ENCODE measurements at regions not wholly inside any gene's neighbourhood (a gene's known extent, or its start where the extent isn't known, plus 50 kb on each side); places are given as distances from the start of the nearest gene placed in this dataset.
"Not testable (repeated sequence)": the region's sequence is repeated elsewhere in the genome, so short reads cannot be mapped to it uniquely, and the experiment has no call there.

- intact Hi-C loops (cut with DNase I): no loop called here
- 85% methylated on average over 1 of the region's 1 CpG for WGBS
These were observed 1915.4 kb downstream of the ARAP2 start for GRCh38 chr4:34328939-34329338.

GRCh38 chr4:34335156-34335555 is 1909.2 kb downstream of the ARAP2 start:
- H3K4me3 ChIP-seq; H3K4me1 ChIP-seq; intact Hi-C loops (cut with DNase I); H3K36me3 ChIP-seq; H3K27me3 ChIP-seq; H3K9me3 ChIP-seq; DNase-seq (ENCODE audit: extremely low spot score); H3K27ac ChIP-seq (replicated peaks in 1 of 4): not testable (repeated sequence)
- WGBS: 91% methylated on average over 13 of the region's 13 CpGs

More at GRCh38 chr4:34328939-34329338, 1915.4 kb downstream of the ARAP2 start:
- Histone ChIP-seq H3K27me3 (no peaks in the 10 kb centered on the region), H3K4me3 (no peak overlapping the region), H3K27ac (replicated peaks in 1 of 4) (no peak overlapping the region), H3K36me3 (no peaks in the 10 kb centered on the region), H3K4me1 (no peaks in the 10 kb centered on the region), H3K9me3 (no peaks in the 10 kb centered on the region)
- DNase-seq (ENCODE audit: extremely low spot score): no peak
- TF ChIP-seq EP300 (IDR thresholded peaks at IDR 0.05) (no peak), POLR2A (IDR thresholded peaks at IDR 0.05; ENCODE audit: low read depth) (no peak)

GRCh38 chr4:34335556-34335955 is 1908.8 kb downstream of the ARAP2 start:
- H3K4me1 ChIP-seq; H3K27me3 ChIP-seq; H3K27ac ChIP-seq (replicated peaks in 1 of 4); DNase-seq (ENCODE audit: extremely low spot score); H3K9me3 ChIP-seq; H3K36me3 ChIP-seq; H3K4me3 ChIP-seq; intact Hi-C loops (cut with DNase I): not testable (repeated sequence)
- 95% methylated on average over 17 of the region's 22 CpGs for WGBS

GRCh38 chr4:34362654-34363053 is 1881.7 kb downstream of the ARAP2 start:
- TF ChIP-seq POLR2A (IDR thresholded peaks at IDR 0.05; ENCODE audit: low read depth): no peak
- no peak for TF ChIP-seq CTCF (IDR thresholded peaks at IDR 0.05)
- TF ChIP-seq POLR2AphosphoS5 (IDR thresholded peaks at IDR 0.05): no peak
- no peak for TF ChIP-seq EP300 (IDR thresholded peaks at IDR 0.05)
- H3K9me3 ChIP-seq: no peaks in the 10 kb centered on the region

GRCh38 chr4:34363842-34364241 is 1880.5 kb downstream of the ARAP2 start:
- WGBS: 95% methylated on average over 2 of the region's 2 CpGs
- DNase-seq (ENCODE audit: extremely low spot score): no peak
- no peak overlapping the region for H3K27ac ChIP-seq (replicated peaks in 1 of 4)
- H3K9me3 ChIP-seq: no peaks in the 10 kb centered on the region
- TF ChIP-seq POLR2AphosphoS5 (IDR thresholded peaks at IDR 0.05): no peak
- no peak for TF ChIP-seq POLR2A (IDR thresholded peaks at IDR 0.05; ENCODE audit: low read depth)
- no peaks in the 10 kb centered on the region for H3K4me1 ChIP-seq
- H3K36me3 ChIP-seq: no peaks in the 10 kb centered on the region
- no peaks in the 10 kb centered on the region for H3K27me3 ChIP-seq
- no peak overlapping the region for H3K4me3 ChIP-seq
- intact Hi-C loops (cut with DNase I): no loop called here

More at GRCh38 chr4:34362654-34363053, 1881.7 kb downstream of the ARAP2 start:
- H3K27me3 ChIP-seq: no peaks in the 10 kb centered on the region
- intact Hi-C loops (cut with DNase I): no loop called here
- H3K4me3 ChIP-seq: no peak overlapping the region
- H3K27ac ChIP-seq (replicated peaks in 1 of 4): no peak overlapping the region
- H3K36me3 ChIP-seq: no peaks in the 10 kb centered on the region
- H3K4me1 ChIP-seq: no peaks in the 10 kb centered on the region
- no peak for DNase-seq (ENCODE audit: extremely low spot score)

GRCh38 chr4:34365946-34366345 is 1878.4 kb downstream of the ARAP2 start:
- DNase-seq (ENCODE audit: extremely low spot score): no peak
- no peak overlapping the region for H3K27ac ChIP-seq (replicated peaks in 1 of 4)
- no peaks in the 10 kb centered on the region for H3K36me3 ChIP-seq
- H3K9me3 ChIP-seq: no peaks in the 10 kb centered on the region
- no peaks in the 10 kb centered on the region for H3K27me3 ChIP-seq
- 95% methylated on average over 2 of the region's 2 CpGs for WGBS
- H3K4me1 ChIP-seq: no peaks in the 10 kb centered on the region
- TF ChIP-seq EP300 (IDR thresholded peaks at IDR 0.05) (no peak), POLR2A (IDR thresholded peaks at IDR 0.05; ENCODE audit: low read depth) (no peak), CTCF (IDR thresholded peaks at IDR 0.05) (no peak), POLR2AphosphoS5 (IDR thresholded peaks at IDR 0.05) (no peak)
- H3K4me3 ChIP-seq: no peak overlapping the region
- intact Hi-C loops (cut with DNase I): no loop called here

- intact Hi-C loops (cut with DNase I): no loop called here
- no peak for DNase-seq (ENCODE audit: extremely low spot score)
- Histone ChIP-seq H3K36me3 (no peaks in the 10 kb centered on the region), H3K4me3 (no peak overlapping the region), H3K9me3 (peaks cover 0 to 4% (median 0%) of the 10 kb centered on the region in 4 donors), H3K4me1 (no peaks in the 10 kb centered on the region), H3K27ac (replicated peaks in 1 of 4) (no peak overlapping the region), H3K27me3 (no peaks in the 10 kb centered on the region)
- no peak for TF ChIP-seq CTCF (IDR thresholded peaks at IDR 0.05)
- TF ChIP-seq POLR2AphosphoS5 (IDR thresholded peaks at IDR 0.05): no peak
- TF ChIP-seq POLR2A (IDR thresholded peaks at IDR 0.05; ENCODE audit: low read depth): no peak
- TF ChIP-seq EP300 (IDR thresholded peaks at IDR 0.05): no peak
- 64% methylated on average over 2 of the region's 2 CpGs for WGBS
These were observed 1872.6 kb downstream of the ARAP2 start for GRCh38 chr4:34371676-34372075.
